H1 (cell line): ENCODE measurements at regions not wholly inside any gene's neighbourhood (a gene's known extent, or its start where the extent isn't known, plus 50 kb on each side); places are given as distances from the start of the nearest gene placed in this dataset.

Source experiments
- CTCF ChIA-PET: fragments of 300-600 bp; sonication (Branson Sonifier 250); formaldehyde crosslinking; loops from one replicate; lab custom pipeline; 2021; ENCODE audit not compliant: partially characterized antibody; lab: Charles Lee
- POLR2A ChIA-PET: fragments of 300-600 bp; sonication (Branson Sonifier 250); formaldehyde crosslinking; loops from one replicate; lab custom pipeline; 2021; ENCODE audit warnings: inconsistent platforms; ENCODE audit not compliant: partially characterized antibody; lab: Charles Lee
- DNase-seq, 2 experiments: peaks; one replicate each; pipeline versions ENCODE4 v3.0.0 to v3.0.0-alpha.2; 2010 to 2022; ENCODE audit warnings: low spot score in 2 of 2, low read depth in 1 of 2, mixed read lengths in 1 of 2
- FAIRE-seq: peaks from 2 replicates; lab custom pipeline; 2011; peaks lifted over from hg19 to GRCh38; lab: Jason Lieb, UNC
- H2AFZ ChIP-seq: 2 replicates; pipeline ENCODE4 v1.8.1; 2012; ENCODE audit warnings: low read length, inconsistent platforms
- H2AK5ac ChIP-seq: 2 replicates; pipeline ENCODE4 v1.6.1; 2013; ENCODE audit warnings: low read depth, low read length
- H2BK120ac ChIP-seq: replicated peaks from 2 replicates; pipeline ENCODE3; 2013; ENCODE audit warnings: low read depth, low read length, inconsistent platforms
- H2BK12ac ChIP-seq: 2 replicates; pipeline ENCODE4 v1.6.1; 2013; ENCODE audit warnings: low read depth, low read length
- H2BK15ac ChIP-seq: 2 replicates; pipeline ENCODE4 v1.6.1; 2013; ENCODE audit warnings: low read length
- H2BK20ac ChIP-seq: 2 replicates; pipeline ENCODE4 v1.6.1; 2013; ENCODE audit warnings: low read length
- H2BK5ac ChIP-seq: 2 replicates; pipeline ENCODE4 v1.6.1; 2013; ENCODE audit warnings: low read depth, low read length
- H3K14ac ChIP-seq: 2 replicates; pipeline ENCODE4 v1.6.1; 2013; ENCODE audit warnings: inconsistent platforms; ENCODE audit not compliant: insufficient read length
- H3K18ac ChIP-seq: 2 replicates; pipeline ENCODE4 v1.6.1; 2013; ENCODE audit warnings: low read length; ENCODE audit errors: extremely low read depth
- H3K23ac ChIP-seq: 2 replicates; pipeline ENCODE4 v1.6.1; 2013; ENCODE audit warnings: inconsistent platforms; ENCODE audit not compliant: insufficient read length
- H3K23me2 ChIP-seq: 2 replicates; pipeline ENCODE4 v1.6.1; 2013; ENCODE audit warnings: low read depth, low read length
- H3K27ac ChIP-seq: 2 replicates; pipeline ENCODE4 v1.6.1; 2011; ENCODE audit warnings: low read depth, low read length, inconsistent platforms
- H3K27me3 ChIP-seq, 4 experiments: replicated peaks in 1 of 4; 1 replicate in 1 of 4; 2 replicates in 3 of 4; pipeline versions ENCODE4 v1.6.1 to v1.8.1; 2011 to 2013; ENCODE audit warnings: low read length in 3 of 4, mild to moderate bottlenecking in 3 of 4, inconsistent platforms in 2 of 4, mixed read lengths in 2 of 4, moderate library complexity in 1 of 4; ENCODE audit not compliant: control insufficient read depth in 3 of 4, insufficient read depth in 3 of 4; ENCODE audit errors: extremely low read depth in 1 of 4
- H3K36me3 ChIP-seq, 4 experiments: 2 replicates each; pipeline versions ENCODE4 v1.6.1 to v1.8.1; 2011 to 2013; ENCODE audit warnings: mild to moderate bottlenecking in 4 of 4, low read length in 3 of 4, moderate library complexity in 2 of 4, control low read depth in 1 of 4, inconsistent platforms in 1 of 4; ENCODE audit not compliant: insufficient read depth in 4 of 4, control insufficient read depth in 2 of 4
- H3K4ac ChIP-seq: replicated peaks from 2 replicates; pipeline ENCODE3; 2013; ENCODE audit warnings: low read length, low read depth, mixed read lengths, inconsistent platforms; ENCODE audit not compliant: insufficient read length
- H3K4me1 ChIP-seq, 4 experiments: replicated peaks in 1 of 4; 1 replicate in 1 of 4; 2 replicates in 3 of 4; pipeline versions ENCODE4 v1.6.1 to v1.8.1; 2011 to 2013; ENCODE audit warnings: low read length in 3 of 4, inconsistent platforms in 2 of 4, mixed read lengths in 1 of 4; ENCODE audit not compliant: insufficient read depth in 4 of 4, control insufficient read depth in 3 of 4
- H3K4me2 ChIP-seq, 2 experiments: 2 replicates each; pipeline versions ENCODE4 v1.6.1 to v1.8.1; 2011 to 2013; ENCODE audit warnings: low read depth in 2 of 2, low read length in 2 of 2, control low read depth in 1 of 2, inconsistent platforms in 1 of 2, mild to moderate bottlenecking in 1 of 2; ENCODE audit not compliant: insufficient read depth in 1 of 2
- H3K4me3 ChIP-seq, 4 experiments: fragments of 200-600, 300-600 bp in 1 of 4; sonication (generic), shearing (Covaris generic), sonication (Bioruptor Twin) in 1 of 4; 2 replicates each; pipeline versions ENCODE4 v1.5.1 to v1.8.1; 2011 to 2016; ENCODE audit warnings: low read length in 4 of 4, low read depth in 3 of 4, control low read depth in 2 of 4, inconsistent platforms in 2 of 4, mild to moderate bottlenecking in 2 of 4, mixed read lengths in 1 of 4, moderate library complexity in 1 of 4; ENCODE audit not compliant: insufficient read depth in 2 of 4; ENCODE audit errors: extremely low read depth in 1 of 4
- H3K56ac ChIP-seq: replicated peaks from 2 replicates; pipeline ENCODE3; 2013; ENCODE audit warnings: low read depth, mild to moderate bottlenecking, mixed read lengths, low read length, inconsistent platforms; ENCODE audit not compliant: insufficient read length
- H3K79me1 ChIP-seq: 2 replicates; pipeline ENCODE4 v1.6.1; 2013; ENCODE audit warnings: low read depth, low read length, control low read depth
- H3K79me2 ChIP-seq, 2 experiments: 2 replicates each; pipeline versions ENCODE4 v1.6.1 to v1.8.1; 2012 to 2013; ENCODE audit warnings: low read length in 2 of 2, mild to moderate bottlenecking in 2 of 2, inconsistent platforms in 1 of 2; ENCODE audit not compliant: insufficient read depth in 2 of 2, control insufficient read depth in 1 of 2
- H3K9ac ChIP-seq, 4 experiments: replicated peaks in 1 of 4; 1 replicate in 1 of 4; 2 replicates in 3 of 4; pipeline versions ENCODE4 v1.6.1 to v1.8.1; 2011 to 2013; ENCODE audit warnings: low read depth in 3 of 4, low read length in 3 of 4, control low read depth in 2 of 4, mild to moderate bottlenecking in 2 of 4, moderate library complexity in 2 of 4, inconsistent platforms in 1 of 4; ENCODE audit errors: extremely low read depth in 1 of 4
- H3K9me3 ChIP-seq, 2 experiments: 2 replicates each; pipeline versions ENCODE4 v1.6.1 to v1.8.1; 2012 to 2013; ENCODE audit warnings: mild to moderate bottlenecking in 2 of 2, moderate library complexity in 2 of 2, control low read depth in 1 of 2, inconsistent platforms in 1 of 2, low read depth in 1 of 2, low read length in 1 of 2, mixed read lengths in 1 of 2; ENCODE audit not compliant: insufficient read depth in 2 of 2
- H4K20me1 ChIP-seq, 2 experiments: replicated peaks in 1 of 2; 2 replicates each; pipeline versions ENCODE3 to v1.8.1; 2011 to 2013; ENCODE audit warnings: inconsistent platforms in 2 of 2, low read length in 2 of 2, mild to moderate bottlenecking in 1 of 2; ENCODE audit not compliant: insufficient read depth in 2 of 2, control insufficient read depth in 1 of 2
- H4K5ac ChIP-seq: 2 replicates; pipeline ENCODE4 v1.6.1; 2013; ENCODE audit warnings: low read length, low read depth, mixed read lengths, inconsistent platforms; ENCODE audit not compliant: insufficient read length
- H4K8ac ChIP-seq: 2 replicates; pipeline ENCODE4 v1.8.0; 2013; ENCODE audit warnings: mild to moderate bottlenecking, moderate library complexity, low read length, inconsistent platforms; ENCODE audit not compliant: insufficient read depth; ENCODE audit errors: extremely low read depth
- H4K91ac ChIP-seq: replicated peaks from 2 replicates; pipeline ENCODE3; 2013; ENCODE audit warnings: low read length, mixed read lengths, inconsistent platforms; ENCODE audit not compliant: insufficient read length
- BRCA1 ChIP-seq: IDR thresholded peaks from 2 replicates; pipeline ENCODE4 v1.6.1; 2012; ENCODE audit warnings: low read depth, low read length, improper control_type of control experiment
- CBX5 ChIP-seq: fragments of 300-800, 300-1000 bp; sonication (generic); IDR thresholded peaks from 2 replicates; pipeline ENCODE4 v1.7.1; 2016; ENCODE audit warnings: antibody characterized with exemption, low read length, low read depth
- CBX8 ChIP-seq: fragments of 300-800, 300-1000 bp; sonication (generic); IDR thresholded peaks from 2 replicates; pipeline ENCODE4 v1.7.1; 2016; ENCODE audit warnings: low read depth, low read length, borderline replicate concordance
- CEBPB ChIP-seq: IDR thresholded peaks from 2 replicates; pipeline ENCODE4 v1.6.1; 2012; ENCODE audit warnings: low read depth, low read length
- EGR1 ChIP-seq: IDR thresholded peaks from 2 replicates; pipeline ENCODE4 v1.6.1; 2011; ENCODE audit warnings: low read depth, low read length, borderline replicate concordance
- EP300 ChIP-seq, 2 experiments: IDR thresholded peaks; 1 replicate in 1 of 2; 2 replicates in 1 of 2; pipeline ENCODE4 v1.6.1; 2011 to 2012; ENCODE audit warnings: low read depth in 2 of 2, low read length in 2 of 2, mild to moderate bottlenecking in 2 of 2, borderline replicate concordance in 1 of 2, inconsistent platforms in 1 of 2, moderate library complexity in 1 of 2
- GABPA ChIP-seq: IDR thresholded peaks from 2 replicates; pipeline ENCODE4 v1.6.1; 2011; ENCODE audit warnings: mild to moderate bottlenecking, low read length, moderate library complexity, borderline replicate concordance; ENCODE audit not compliant: insufficient read depth
- GTF2F1 ChIP-seq: IDR thresholded peaks from 2 replicates; pipeline ENCODE4 v1.6.1; 2012; ENCODE audit warnings: low read depth, low read length, improper control_type of control experiment, borderline replicate concordance
- JUN ChIP-seq: IDR thresholded peaks from 2 replicates; pipeline ENCODE4 v1.6.1; 2011; ENCODE audit warnings: low read depth, mild to moderate bottlenecking, improper control_type of control experiment, low read length
- JUND ChIP-seq: IDR thresholded peaks from 2 replicates; pipeline ENCODE4 v1.6.1; 2011; ENCODE audit warnings: mild to moderate bottlenecking, improper control_type of control experiment, low read length
- PHF8 ChIP-seq: fragments of 200-600 bp; sonication (generic); conservative IDR thresholded peaks from 2 replicates; pipeline ENCODE4 v1.7.1; 2012; ENCODE audit warnings: low read depth, mild to moderate bottlenecking, inconsistent platforms, low read length, moderate library complexity
- POU5F1 ChIP-seq: IDR thresholded peaks from 2 replicates; pipeline ENCODE4 v1.6.1; 2011; ENCODE audit warnings: low read depth, mild to moderate bottlenecking, low read length, moderate library complexity
- SIX5 ChIP-seq: IDR thresholded peaks from 2 replicates; pipeline ENCODE4 v1.6.1; 2011; ENCODE audit warnings: mild to moderate bottlenecking, low read depth, low read length
- SP4 ChIP-seq: IDR thresholded peaks from 2 replicates; pipeline ENCODE4 v1.6.1; 2012; ENCODE audit warnings: low read length, inconsistent platforms
- SUZ12 ChIP-seq: fragments of 200-600 bp; sonication (generic); IDR thresholded peaks from 2 replicates; pipeline ENCODE4 v1.6.1; 2012; ENCODE audit warnings: mild to moderate bottlenecking, inconsistent platforms, low read length, moderate library complexity, mixed read lengths
- TAF7 ChIP-seq: optimal IDR thresholded peaks from 2 replicates; pipeline ENCODE3; 2011; ENCODE audit warnings: low read depth, mild to moderate bottlenecking, inconsistent platforms, low read length, moderate library complexity, borderline replicate concordance
- TEAD4 ChIP-seq: IDR thresholded peaks from 2 replicates; pipeline ENCODE4 v1.6.1; 2012; ENCODE audit warnings: low read depth, low read length, inconsistent platforms, mixed read lengths
- WGBS, 2 experiments: shearing (Covaris generic) in 1 of 2; methylation state at CpG; one replicate each; pipeline versions ENCODE4 v1.1.6 to v1.1.7; 2013 to 2015; ENCODE audit warnings: low lambda C conversion rate in 2 of 2, mixed read lengths in 2 of 2, inconsistent platforms in 1 of 2, low coverage in 1 of 2, missing lambda C conversion rate in 1 of 2; ENCODE audit not compliant: insufficient replicate concordance in 2 of 2, insufficient coverage in 1 of 2, insufficient read length in 1 of 2; ENCODE audit errors: extremely low coverage in 1 of 2, missing lambda C conversion rate in 1 of 2; 5-methylcytosine and 5-hydroxymethylcytosine counted together

DNA sequence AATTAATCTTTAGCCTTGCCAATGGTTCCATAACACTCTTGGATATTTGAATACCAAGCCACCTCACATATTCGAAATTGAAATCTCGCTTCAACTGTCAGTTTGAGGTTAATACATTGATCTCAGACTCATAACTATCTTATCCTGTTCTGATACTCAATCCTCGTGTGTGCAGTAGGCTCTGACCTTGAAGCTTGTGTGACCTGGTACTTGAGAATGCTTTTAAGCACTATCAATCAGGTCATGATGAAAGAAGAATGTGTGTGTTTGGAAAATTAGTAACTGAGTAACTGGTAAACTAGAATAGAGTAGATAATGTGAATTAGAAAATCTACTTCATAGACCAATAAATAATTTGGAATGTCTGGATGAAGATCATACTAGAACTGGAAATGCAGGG, 1266.7 kb downstream of the MAT2B start:
- no peak overlapping the region for H3K56ac ChIP-seq
- no peak overlapping the region for H2AK5ac ChIP-seq
- H2BK15ac ChIP-seq, result no peak overlapping the region
- no peak overlapping the region for H2AFZ ChIP-seq
- peaks cover 0 to 3% of the 10 kb centered on the region in 2 experiments; a peak in 1 of 4 replicates for H3K9me3 ChIP-seq
- H3K79me2 ChIP-seq, result no peaks in the 10 kb centered on the region
- no peak overlapping the region for H3K14ac ChIP-seq
- no peaks in the 10 kb centered on the region for H3K27me3 ChIP-seq
- H3K18ac ChIP-seq, result no peak overlapping the region
- ChIA-PET CTCF (no interaction called here), POLR2A (no interaction called here)
- H3K4ac ChIP-seq, result no peak overlapping the region
- no peak overlapping the region for H3K4me2 ChIP-seq
- no peaks in the 10 kb centered on the region for H3K79me1 ChIP-seq
- H3K27ac ChIP-seq, result no peak overlapping the region
- H3K4me3 ChIP-seq, result no peak overlapping the region
- H2BK120ac ChIP-seq, result no peak overlapping the region
- FAIRE-seq, result no peak
- H3K23ac ChIP-seq, result no peak overlapping the region
- no peak overlapping the region for H3K9ac ChIP-seq
- WGBS, 2 experiments, result 89% methylated on average over 3 of the region's 3 CpGs; no CpG with 5 or more reads in 1 of the 2 experiments
- no peaks in the 10 kb centered on the region for H3K23me2 ChIP-seq
- H3K36me3 ChIP-seq, result no peaks in the 10 kb centered on the region
- H4K5ac ChIP-seq, result no peak overlapping the region
- no peak overlapping the region for H2BK5ac ChIP-seq
- no peak overlapping the region for H4K91ac ChIP-seq
- DNase-seq, result no peak
- H2BK20ac ChIP-seq, result no peak overlapping the region
- no peaks in the 10 kb centered on the region for H3K4me1 ChIP-seq
- H2BK12ac ChIP-seq, result no peak overlapping the region
- H4K20me1 ChIP-seq, result no peaks in the 10 kb centered on the region
- no peak overlapping the region for H4K8ac ChIP-seq
- TF ChIP-seq PHF8, result no peak
- no peak for TF ChIP-seq CBX8
- no peak for TF ChIP-seq SUZ12
- no peak for TF ChIP-seq JUN
- TF ChIP-seq CEBPB, result no peak
- no peak for TF ChIP-seq EP300 (IDR thresholded peaks at IDR 0.05; ENCODE audit: borderline replicate concordance in 1 of 2, low read depth in 2 of 2, low read length in 2 of 2)
- no peak for TF ChIP-seq BRCA1
- TF ChIP-seq POU5F1, result no peak
- TF ChIP-seq GTF2F1, result no peak
- no peak for TF ChIP-seq JUND
- TF ChIP-seq EGR1, result no peak
- TF ChIP-seq TEAD4, result no peak
- no peak for TF ChIP-seq SP4
- TF ChIP-seq CBX5, result no peak
- TF ChIP-seq SIX5, result no peak
- TF ChIP-seq TAF7, result no peak
- TF ChIP-seq GABPA, result no peak
